ENCODE measurements at regions not wholly inside any gene's neighbourhood (a gene's known extent, or its start where the extent isn't known, plus 50 kb on each side); places are given as distances from the start of the nearest gene placed in this dataset.

- in situ Hi-C loops (cut with MboI; ENCODE audit: low pct_unique_long_range_greater_than_20kb, low sequenced_read_pairs, unreplicated experiment) = loop anchor here (25.0 kb wide), 1 partner anchor 906 kb away; the partner anchor contains the start of gene NXPH2
- no peak for DNase-seq (ENCODE audit: low spot score)
- TF ChIP-seq CTCF (IDR thresholded peaks at IDR 0.05; ENCODE audit: extremely low read depth, insufficient read depth, missing control alignments) = no peak
Measured at GRCh38 chr2:137881711-137882110, 82.6 kb upstream of the HNMT start.

- TF ChIP-seq CTCF (IDR thresholded peaks at IDR 0.05; ENCODE audit: extremely low read depth, insufficient read depth, missing control alignments) = no peak
- DNase-seq (ENCODE audit: low spot score) = no peak
- in situ Hi-C loops (cut with MboI; ENCODE audit: low pct_unique_long_range_greater_than_20kb, low sequenced_read_pairs, unreplicated experiment) = loop anchor here (25.0 kb wide), 1 partner anchor 901 kb away; the partner anchor contains the start of gene NXPH2
Measured at GRCh38 chr2:137886083-137886831, 78.0 kb upstream of the HNMT start.

- in situ Hi-C loops (cut with MboI; ENCODE audit: low pct_unique_long_range_greater_than_20kb, low sequenced_read_pairs, unreplicated experiment) = loop anchor here (25.0 kb wide), 1 partner anchor 898 kb away; the partner anchor contains the start of gene NXPH2
- peak; percentile 30 for TF ChIP-seq CTCF (IDR thresholded peaks at IDR 0.05; ENCODE audit: extremely low read depth, insufficient read depth, missing control alignments)
- no peak for DNase-seq (ENCODE audit: low spot score)
Measured at GRCh38 chr2:137888845-137889244, 75.4 kb upstream of the HNMT start.

GRCh38 chr2:137892739-137893138, 71.5 kb upstream of the HNMT start:
- in situ Hi-C loops (cut with MboI; ENCODE audit: low pct_unique_long_range_greater_than_20kb, low sequenced_read_pairs, unreplicated experiment) = loop anchor here (25.0 kb wide), 1 partner anchor 895 kb away; the partner anchor contains the start of gene NXPH2
- no peak for DNase-seq (ENCODE audit: low spot score)

GRCh38 chr2:137893145-137893544, 71.1 kb upstream of the HNMT start:
- in situ Hi-C loops (cut with MboI; ENCODE audit: low pct_unique_long_range_greater_than_20kb, low sequenced_read_pairs, unreplicated experiment) = loop anchor here (25.0 kb wide), 1 partner anchor 894 kb away; the partner anchor contains the start of gene NXPH2
- no peak for TF ChIP-seq CTCF (IDR thresholded peaks at IDR 0.05; ENCODE audit: extremely low read depth, insufficient read depth, missing control alignments)
- DNase-seq (ENCODE audit: low spot score) = no peak

More at GRCh38 chr2:137892739-137893138, 71.5 kb upstream of the HNMT start:
- no peak for TF ChIP-seq CTCF (IDR thresholded peaks at IDR 0.05; ENCODE audit: extremely low read depth, insufficient read depth, missing control alignments)

- no peak for TF ChIP-seq CTCF (IDR thresholded peaks at IDR 0.05; ENCODE audit: extremely low read depth, insufficient read depth, missing control alignments)
- in situ Hi-C loops (cut with MboI; ENCODE audit: low pct_unique_long_range_greater_than_20kb, low sequenced_read_pairs, unreplicated experiment) = loop anchor here (25.0 kb wide), 1 partner anchor 891 kb away; the partner anchor contains the start of gene NXPH2
- DNase-seq (ENCODE audit: low spot score) = no peak
Measured at GRCh38 chr2:137896467-137896866, 67.8 kb upstream of the HNMT start.
